GM12878 (cell line): ENCODE measurements at regions not wholly inside any gene's neighbourhood (a gene's known extent, or its start where the extent isn't known, plus 50 kb on each side); places are given as distances from the start of the nearest gene placed in this dataset.
A peak's percentile ranks its signal among the peaks of the same experiment; 100 is the strongest.

Source experiments
- CREM ChIP-seq: IDR thresholded peaks from 2 replicates; pipeline ENCODE4 v1.6.1; 2014; ENCODE audit warnings: antibody characterized with exemption, low read depth
- CTCF ChIP-seq, 3 experiments: IDR thresholded peaks in 2 of 3; conservative IDR thresholded peaks in 1 of 3; 2 replicates each; pipeline ENCODE4 v1.5.1; 2011; ENCODE audit warnings: low read depth in 3 of 3, low read length in 3 of 3, mild to moderate bottlenecking in 3 of 3, control low read depth in 2 of 3, moderate library complexity in 2 of 3, inconsistent platforms in 1 of 3, mixed read lengths in 1 of 3; ENCODE audit not compliant: control insufficient read depth in 2 of 3, insufficient read depth in 1 of 3; ENCODE audit errors: extremely low read depth in 1 of 3
- HCFC1 ChIP-seq: fragments of 150-350 bp; IDR thresholded peaks from 2 replicates; pipeline ENCODE4 v1.6.1; 2014; ENCODE audit warnings: low read length
- HDGF ChIP-seq: fragments of 450-650 bp; IDR thresholded peaks from 2 replicates; pipeline ENCODE4 v1.6.1; 2016; ENCODE audit warnings: antibody characterized with exemption
- IRF3 ChIP-seq: fragments of 450-650 bp; IDR thresholded peaks from 2 replicates; pipeline ENCODE4 v1.6.1; 2014; ENCODE audit warnings: mild to moderate bottlenecking
- MTA2 ChIP-seq: fragments of 450-650 bp; IDR thresholded peaks from 2 replicates; pipeline ENCODE4 v1.6.1; 2016; ENCODE audit warnings: low read depth, mild to moderate bottlenecking, moderate library complexity
- PAX8 ChIP-seq: fragments of 450-650 bp; IDR thresholded peaks from 2 replicates; pipeline ENCODE4 v1.6.1; 2017; ENCODE audit warnings: mild to moderate bottlenecking, moderate library complexity
- POU2F2 ChIP-seq: IDR thresholded peaks from 3 replicates; pipeline ENCODE4 v1.6.1; 2011; ENCODE audit warnings: low read depth, mild to moderate bottlenecking, low read length, borderline replicate concordance
- REST ChIP-seq: IDR thresholded peaks from 2 replicates; pipeline ENCODE4 v1.6.1; 2012; ENCODE audit warnings: mild to moderate bottlenecking, low read depth, low read length
- RUNX3 ChIP-seq: IDR thresholded peaks from 2 replicates; pipeline ENCODE4 v1.6.1; 2012; ENCODE audit warnings: low read length, inconsistent platforms
- SKIL ChIP-seq: fragments of 450-650 bp; IDR thresholded peaks from 2 replicates; pipeline ENCODE4 v1.6.1; 2017; ENCODE audit warnings: mild to moderate bottlenecking, low read depth, inconsistent platforms; ENCODE audit not compliant: poor library complexity, severe bottlenecking
- TARDBP ChIP-seq: IDR thresholded peaks from 2 replicates; pipeline ENCODE4 v1.6.1; 2016; ENCODE audit warnings: borderline replicate concordance
- USF1 ChIP-seq: IDR thresholded peaks from 2 replicates; pipeline ENCODE4 v1.6.1; 2011; ENCODE audit warnings: borderline replicate concordance, low read depth, mild to moderate bottlenecking, moderate library complexity, mixed read lengths, low read length; ENCODE audit not compliant: insufficient read depth; ENCODE audit errors: extremely low read length
- ZNF274 ChIP-seq: IDR thresholded peaks from one replicate; pipeline ENCODE4 v1.8.0; 2011; ENCODE audit not compliant: insufficient read length, insufficient read depth
- TF ChIP-seq, protein P1 (sequence below): fragments of 450-650 bp; IDR thresholded peaks from 2 replicates; pipeline ENCODE4 v1.6.1; 2016; ENCODE audit warnings: mild to moderate bottlenecking, moderate library complexity, borderline replicate concordance
- TF ChIP-seq, protein P2 (sequence below): IDR thresholded peaks from 2 replicates; pipeline ENCODE4 v1.6.1; 2012; ENCODE audit warnings: low read depth, low read length, improper control_type of control experiment

DNA sequence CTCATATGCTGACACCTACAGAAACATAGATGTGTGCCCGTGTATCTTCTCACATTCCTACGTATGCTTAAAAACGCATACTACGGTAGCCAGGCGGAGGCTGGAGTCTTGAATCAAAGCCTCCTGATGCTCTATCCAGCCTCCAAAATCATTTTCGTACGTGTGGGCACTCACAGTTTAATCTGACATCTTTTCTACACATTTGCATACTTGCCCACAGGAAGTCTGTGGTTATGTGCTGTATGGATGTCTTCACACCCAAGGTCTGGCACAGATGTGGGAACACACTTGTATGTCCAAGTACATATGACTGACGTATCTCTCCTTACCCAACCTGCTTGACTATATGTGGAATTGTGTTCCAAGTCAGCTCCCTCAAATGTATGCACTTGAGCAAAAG, 561.8 kb upstream of the CADM1 start (continued):
- TF ChIP-seq, protein P1, sequence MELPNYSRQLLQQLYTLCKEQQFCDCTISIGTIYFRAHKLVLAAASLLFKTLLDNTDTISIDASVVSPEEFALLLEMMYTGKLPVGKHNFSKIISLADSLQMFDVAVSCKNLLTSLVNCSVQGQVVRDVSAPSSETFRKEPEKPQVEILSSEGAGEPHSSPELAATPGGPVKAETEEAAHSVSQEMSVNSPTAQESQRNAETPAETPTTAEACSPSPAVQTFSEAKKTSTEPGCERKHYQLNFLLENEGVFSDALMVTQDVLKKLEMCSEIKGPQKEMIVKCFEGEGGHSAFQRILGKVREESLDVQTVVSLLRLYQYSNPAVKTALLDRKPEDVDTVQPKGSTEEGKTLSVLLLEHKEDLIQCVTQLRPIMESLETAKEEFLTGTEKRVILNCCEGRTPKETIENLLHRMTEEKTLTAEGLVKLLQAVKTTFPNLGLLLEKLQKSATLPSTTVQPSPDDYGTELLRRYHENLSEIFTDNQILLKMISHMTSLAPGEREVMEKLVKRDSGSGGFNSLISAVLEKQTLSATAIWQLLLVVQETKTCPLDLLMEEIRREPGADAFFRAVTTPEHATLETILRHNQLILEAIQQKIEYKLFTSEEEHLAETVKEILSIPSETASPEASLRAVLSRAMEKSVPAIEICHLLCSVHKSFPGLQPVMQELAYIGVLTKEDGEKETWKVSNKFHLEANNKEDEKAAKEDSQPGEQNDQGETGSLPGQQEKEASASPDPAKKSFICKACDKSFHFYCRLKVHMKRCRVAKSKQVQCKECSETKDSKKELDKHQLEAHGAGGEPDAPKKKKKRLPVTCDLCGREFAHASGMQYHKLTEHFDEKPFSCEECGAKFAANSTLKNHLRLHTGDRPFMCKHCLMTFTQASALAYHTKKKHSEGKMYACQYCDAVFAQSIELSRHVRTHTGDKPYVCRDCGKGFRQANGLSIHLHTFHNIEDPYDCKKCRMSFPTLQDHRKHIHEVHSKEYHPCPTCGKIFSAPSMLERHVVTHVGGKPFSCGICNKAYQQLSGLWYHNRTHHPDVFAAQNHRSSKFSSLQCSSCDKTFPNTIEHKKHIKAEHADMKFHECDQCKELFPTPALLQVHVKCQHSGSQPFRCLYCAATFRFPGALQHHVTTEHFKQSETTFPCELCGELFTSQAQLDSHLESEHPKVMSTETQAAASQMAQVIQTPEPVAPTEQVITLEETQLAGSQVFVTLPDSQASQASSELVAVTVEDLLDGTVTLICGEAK, result no peak
- no peak for TF ChIP-seq HDGF
- no peak for TF ChIP-seq CREM
- TF ChIP-seq PAX8, result no peak
- TF ChIP-seq SKIL, result no peak
- no peak for TF ChIP-seq HCFC1
- TF ChIP-seq CTCF (IDR thresholded peaks at IDR 0.05 in 2 of 3, conservative IDR thresholded peaks at IDR 0.05 in 1 of 3; ENCODE audit: control insufficient read depth in 2 of 3, extremely low read depth in 1 of 3, insufficient read depth in 1 of 3, low read depth in 3 of 3, low read length in 3 of 3), result no peak
- TF ChIP-seq REST, result no peak
- peak; percentile 85; the same call in 2 of the 3 replicates for TF ChIP-seq POU2F2
- no peak for TF ChIP-seq ZNF274
- no peak for TF ChIP-seq USF1
- TF ChIP-seq TARDBP, result no peak
- TF ChIP-seq RUNX3, result peak; percentile 81
- no peak for TF ChIP-seq MTA2
- TF ChIP-seq, protein P2, sequence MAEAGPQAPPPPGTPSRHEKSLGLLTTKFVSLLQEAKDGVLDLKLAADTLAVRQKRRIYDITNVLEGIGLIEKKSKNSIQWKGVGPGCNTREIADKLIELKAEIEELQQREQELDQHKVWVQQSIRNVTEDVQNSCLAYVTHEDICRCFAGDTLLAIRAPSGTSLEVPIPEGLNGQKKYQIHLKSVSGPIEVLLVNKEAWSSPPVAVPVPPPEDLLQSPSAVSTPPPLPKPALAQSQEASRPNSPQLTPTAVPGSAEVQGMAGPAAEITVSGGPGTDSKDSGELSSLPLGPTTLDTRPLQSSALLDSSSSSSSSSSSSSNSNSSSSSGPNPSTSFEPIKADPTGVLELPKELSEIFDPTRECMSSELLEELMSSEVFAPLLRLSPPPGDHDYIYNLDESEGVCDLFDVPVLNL, result no peak
- TF ChIP-seq IRF3, result no peak
